Tongue (tissue), 1 donor: ENCODE measurements at regions not wholly inside any gene's neighbourhood (a gene's known extent, or its start where the extent isn't known, plus 50 kb on each side); places are given as distances from the start of the nearest gene placed in this dataset.
"Not testable (repeated sequence)": the region's sequence is repeated elsewhere in the genome, so short reads cannot be mapped to it uniquely, and the experiment has no call there.

ENCODE experiments used
- DNase-seq: peaks from one replicate; pipeline ENCODE4 v3.0.0-alpha.2; 2015

DNA sequence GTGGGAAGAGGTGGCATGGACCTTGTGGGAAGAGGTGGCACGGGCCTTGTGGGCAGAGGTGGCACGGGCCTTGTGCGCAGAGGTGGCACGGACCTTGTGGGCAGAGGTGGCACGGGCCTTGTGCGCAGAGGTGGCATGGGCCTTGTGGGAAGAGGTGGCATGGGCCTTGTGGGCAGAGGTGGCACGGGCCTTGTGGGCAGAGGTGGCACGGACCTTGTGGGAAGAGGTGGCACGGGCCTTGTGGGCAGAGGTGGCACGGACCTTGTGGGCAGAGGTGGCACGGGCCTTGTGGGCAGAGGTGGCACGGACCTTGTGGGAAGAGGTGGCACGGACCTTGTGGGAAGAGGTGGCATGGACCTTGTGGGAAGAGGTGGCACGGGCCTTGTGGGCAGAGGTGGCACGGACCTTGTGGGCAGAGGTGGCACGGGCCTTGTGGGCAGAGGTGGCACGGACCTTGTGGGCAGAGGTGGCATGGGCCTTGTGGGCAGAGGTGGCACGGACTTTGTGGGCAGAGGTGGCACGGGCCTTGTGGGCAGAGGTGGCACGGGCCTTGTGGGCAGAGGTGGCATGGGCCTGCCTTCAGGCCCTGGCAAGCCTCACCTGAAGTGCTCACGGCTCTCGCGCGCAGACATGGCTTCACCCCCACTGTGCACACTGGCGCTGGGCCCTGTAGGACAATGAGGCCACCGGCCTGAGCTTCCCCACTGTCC lies 403.5 kb downstream of the THBS2 start:
- DNase-seq: not testable (repeated sequence)

DNA sequence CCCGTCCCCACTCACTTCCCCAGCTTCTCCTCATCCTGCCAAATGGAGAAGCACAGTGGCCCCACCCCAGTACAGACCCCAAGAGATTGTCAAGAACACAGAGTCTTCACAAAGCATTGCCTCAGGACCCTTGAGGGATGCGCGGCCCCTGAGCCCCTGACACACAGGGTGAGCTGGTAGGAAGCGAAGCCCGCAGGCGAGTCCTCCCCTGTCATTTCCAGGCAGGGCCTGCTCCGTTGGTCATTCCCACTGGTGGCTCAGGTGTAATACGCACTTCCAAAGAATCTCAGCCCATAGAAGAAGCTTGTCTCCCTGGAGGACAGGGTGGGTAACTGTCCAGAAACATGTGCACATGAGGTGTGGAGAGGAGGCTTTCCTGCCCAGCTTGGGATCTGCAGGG lies 404.2 kb downstream of the THBS2 start:
- no peak for DNase-seq

DNA sequence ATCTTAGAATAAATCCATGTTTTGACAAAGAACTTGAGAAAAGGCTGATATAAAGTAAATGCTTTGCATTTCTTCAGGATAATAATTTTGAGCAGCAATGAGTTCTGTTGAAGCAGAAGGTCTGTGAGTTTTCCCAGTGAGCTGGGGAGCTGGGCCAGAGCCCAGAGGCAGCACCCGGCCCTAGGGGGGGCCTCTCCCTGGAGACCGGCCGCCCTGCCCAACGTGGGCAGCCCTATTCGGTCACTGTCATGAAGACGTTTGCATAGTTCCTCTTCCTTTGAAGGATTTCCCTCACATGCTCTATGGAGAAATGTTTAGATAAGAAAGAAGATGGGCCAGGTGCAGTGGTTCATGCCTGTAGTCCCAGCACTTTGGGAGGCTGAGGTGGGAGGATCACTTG lies 404.8 kb downstream of the THBS2 start:
- no peak for DNase-seq

DNA sequence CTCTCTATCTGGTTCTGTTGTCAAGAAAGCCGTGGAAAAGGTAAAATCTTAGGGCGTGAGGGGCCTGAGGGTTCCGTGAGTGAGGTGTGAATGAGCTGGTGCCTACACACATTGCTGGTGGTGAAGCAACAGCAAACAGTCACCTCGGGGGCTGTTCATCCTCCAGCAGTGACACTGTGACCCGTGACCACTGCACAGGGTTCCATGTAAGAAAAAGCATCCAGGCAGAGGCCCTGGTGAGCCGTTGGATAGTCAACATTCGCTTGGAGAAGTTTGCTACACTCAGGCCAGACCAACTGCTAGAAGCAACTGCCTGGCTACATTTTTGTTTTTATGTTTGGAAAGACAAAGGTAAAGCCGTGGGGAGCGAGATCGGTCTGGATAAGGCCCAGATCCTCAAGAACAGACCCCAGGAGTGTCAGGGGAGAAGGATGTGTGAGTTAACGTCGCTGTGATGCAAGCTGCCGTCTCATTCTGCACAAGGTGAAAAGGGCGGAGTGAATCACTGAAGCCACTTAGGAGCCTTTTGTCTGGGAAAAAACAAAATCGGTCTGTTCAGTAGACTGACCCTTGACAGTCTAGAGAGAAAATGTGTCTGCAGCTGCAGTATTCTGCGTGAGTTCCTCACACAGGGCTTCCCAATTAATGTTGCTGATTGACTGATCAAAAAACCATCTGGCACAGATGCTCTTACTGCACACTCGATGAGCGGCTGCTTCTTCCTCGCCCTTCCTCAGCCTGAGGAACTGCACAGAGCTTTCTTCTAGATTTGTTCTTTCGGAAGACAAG lies 404.0 kb downstream of the SMOC2 start:
- DNase-seq: peak; percentile 62

DNA sequence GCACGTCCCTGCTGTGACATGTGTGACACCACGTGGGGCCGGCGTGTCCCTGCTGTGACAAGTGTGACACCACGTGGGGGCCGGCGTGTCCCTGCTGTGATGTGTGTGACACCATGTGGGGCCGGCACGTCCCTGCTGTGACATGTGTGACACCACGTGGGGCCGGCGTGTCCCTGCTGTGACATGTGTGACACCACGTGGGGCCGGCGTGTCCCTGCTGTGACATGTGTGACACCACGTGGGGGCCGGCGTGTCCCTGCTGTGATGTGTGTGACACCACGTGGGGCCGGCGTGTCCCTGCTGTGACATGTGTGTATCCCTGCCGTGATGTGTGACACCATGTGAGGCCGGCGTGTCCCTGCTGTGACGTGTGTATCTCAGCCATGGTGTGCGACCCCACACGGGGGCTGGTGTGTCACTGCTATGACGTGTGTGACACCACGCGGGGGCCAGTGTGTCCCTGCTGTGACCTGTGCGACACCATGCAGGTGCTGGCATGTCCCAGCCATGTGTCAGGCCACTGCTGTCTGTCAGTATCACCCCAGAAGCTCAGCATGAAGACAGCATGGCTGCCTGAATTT lies 401.7 kb downstream of the SMOC2 start:
- DNase-seq: not testable (repeated sequence)

DNA sequence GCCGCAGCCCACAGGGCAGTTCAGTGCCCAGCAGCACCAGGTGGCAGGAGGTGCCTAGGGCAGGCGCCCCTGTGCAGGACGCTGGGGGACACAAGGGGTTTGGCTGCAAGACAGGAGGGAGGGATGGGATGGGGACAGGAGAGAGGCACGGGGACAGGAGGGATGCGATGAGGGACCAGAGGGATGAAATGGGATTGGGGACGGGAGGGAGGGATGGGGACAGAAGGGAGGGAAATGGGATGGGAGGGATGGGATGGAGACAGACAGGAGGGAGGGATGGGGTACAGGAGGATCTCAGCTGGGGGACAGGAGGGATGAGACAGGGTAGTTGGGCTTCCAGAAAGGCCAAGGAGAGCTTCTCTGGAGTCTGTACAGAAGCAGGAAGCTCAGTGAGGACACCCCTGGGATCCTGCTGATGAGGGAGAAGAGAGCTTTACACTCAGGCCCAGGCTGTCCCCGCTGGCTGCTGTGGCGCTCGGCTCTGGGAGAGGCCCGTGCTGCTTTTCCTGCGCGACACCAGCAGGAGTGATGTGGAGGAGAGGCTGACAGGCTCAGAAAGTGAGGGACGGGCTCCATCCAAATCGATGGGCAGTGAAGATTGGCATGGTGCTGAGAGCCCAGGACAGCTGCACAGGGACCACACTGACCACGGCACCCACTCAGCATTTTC lies 400.8 kb downstream of the SMOC2 start:
- no peak for DNase-seq

DNA sequence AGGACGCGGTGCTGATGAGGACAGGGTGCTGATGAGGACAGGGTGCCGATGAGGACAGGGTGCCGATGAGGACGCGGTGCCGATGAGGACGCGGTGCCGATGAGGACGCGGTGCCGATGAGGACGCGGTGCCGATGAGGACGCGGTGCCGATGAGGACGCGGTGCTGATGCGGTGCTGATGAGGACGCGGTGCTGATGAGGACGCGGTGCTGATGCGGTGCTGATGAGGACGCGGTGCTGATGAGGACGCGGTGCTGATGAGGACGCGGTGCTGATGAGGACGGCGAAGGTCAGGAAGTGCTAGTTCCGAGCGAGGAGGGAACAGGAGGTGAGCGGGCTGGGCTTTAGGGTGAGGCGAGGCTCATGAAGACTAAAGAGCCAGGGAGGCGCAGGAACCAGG lies 399.9 kb downstream of the SMOC2 start:
- not testable (repeated sequence) for DNase-seq

DNA sequence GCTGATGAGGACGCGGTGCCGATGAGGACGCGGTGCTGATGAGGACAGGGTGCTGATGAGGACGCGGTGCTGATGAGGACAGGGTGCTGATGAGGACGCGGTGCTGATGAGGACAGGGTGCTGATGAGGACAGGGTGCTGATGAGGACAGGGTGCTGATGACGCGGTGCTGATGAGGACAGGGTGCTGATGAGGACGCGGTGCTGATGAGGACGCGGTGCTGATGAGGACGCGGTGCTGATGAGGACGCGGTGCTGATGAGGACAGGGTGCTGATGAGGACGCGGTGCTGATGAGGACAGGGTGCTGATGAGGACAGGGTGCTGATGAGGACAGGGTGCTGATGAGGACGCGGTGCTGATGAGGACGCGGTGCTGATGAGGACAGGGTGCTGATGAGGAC lies 399.3 kb downstream of the SMOC2 start:
- not testable (repeated sequence) for DNase-seq

DNA sequence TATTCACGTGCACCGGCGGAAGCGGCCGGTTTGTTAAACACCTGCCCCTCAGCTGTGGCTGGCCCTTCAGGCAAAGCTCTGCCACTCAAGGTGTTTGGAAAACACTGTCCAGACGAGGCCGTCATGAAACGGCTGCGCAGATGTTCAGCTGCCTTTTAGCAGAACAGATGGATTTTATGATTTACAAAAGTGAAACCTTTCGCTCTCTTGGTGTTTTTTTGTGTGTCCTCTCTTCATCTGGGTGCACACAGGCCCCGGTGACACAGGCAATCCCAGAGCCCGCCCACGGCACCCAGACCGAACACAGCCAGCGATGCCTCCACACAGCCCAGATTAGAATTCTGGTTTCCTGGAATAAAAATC lies 397.0 kb downstream of the SMOC2 start:
- DNase-seq: peak; percentile 63

DNA sequence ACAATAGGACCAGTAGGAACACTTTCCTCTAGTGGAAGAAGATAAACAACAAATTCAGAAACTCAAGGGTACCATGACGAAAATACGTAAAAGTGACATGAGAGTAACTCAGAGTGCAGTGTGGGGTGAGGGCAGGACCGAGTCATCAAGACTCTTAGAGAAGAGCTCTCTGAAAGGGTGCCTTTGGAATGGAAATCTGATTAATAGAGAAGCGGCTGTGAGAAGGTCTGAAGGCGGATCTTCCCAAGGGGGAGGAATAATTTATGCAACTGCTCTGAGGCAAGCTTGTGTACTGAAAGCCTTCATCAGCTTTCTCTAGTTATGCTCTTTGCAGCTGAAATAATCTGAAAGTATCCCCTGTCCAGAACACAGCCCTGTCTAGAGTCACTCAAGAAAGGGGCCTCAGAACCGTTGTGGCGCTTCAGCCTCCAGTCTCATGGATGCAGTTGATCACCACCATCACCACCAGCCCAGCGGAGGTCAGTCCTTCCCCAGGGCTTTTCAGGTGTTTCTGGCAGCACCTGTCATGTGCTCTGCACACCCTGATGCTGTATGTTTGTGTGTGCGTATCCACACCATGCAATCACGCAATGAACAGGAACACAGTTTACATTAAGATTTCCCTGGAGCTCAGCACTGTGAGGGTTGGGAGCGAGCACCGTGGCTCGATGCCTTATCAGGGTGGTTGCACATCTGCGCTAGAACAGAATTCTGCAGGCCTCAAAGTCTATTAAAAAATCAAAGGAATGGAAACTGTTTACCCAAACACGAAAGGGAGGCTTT lies 396.5 kb downstream of the SMOC2 start:
- no peak for DNase-seq

DNA sequence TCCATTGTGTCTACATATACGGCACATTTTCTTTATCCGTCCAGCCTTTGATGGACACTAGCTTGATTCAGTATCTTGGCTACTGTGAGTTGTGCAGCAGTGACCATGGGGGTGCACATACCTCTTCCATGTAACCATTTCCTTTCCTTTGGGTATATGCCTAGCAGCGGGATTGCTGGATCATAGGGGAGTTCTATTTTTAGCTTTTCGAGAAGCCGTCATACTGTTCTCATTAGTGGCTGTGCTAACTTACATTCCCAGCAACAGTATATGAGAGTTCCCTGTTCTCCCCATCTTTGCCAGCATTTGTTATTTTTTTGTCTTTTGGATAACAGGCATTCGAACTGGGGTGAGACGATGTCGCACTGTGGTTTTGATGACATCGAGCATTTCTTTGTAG lies 395.0 kb downstream of the SMOC2 start:
- DNase-seq: no peak

DNA sequence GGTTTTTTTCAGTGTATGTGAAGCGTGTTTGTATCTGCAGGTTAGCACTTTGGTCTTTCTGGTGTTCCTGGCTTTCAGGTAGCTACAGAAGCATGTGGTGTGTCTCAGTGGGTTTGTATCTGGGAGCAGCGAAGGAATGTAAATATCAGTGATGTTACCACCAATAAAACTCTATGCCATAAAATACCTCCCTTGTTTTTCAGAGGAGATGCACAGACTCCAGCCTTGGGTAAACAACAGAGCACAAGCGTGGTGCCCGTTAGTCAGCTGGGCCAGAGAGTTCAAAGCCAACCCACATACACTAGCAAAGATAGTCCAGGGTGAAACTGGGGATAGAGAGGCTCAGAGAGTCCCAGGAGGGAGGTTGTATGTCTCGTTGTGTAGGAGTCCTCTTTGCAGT lies 393.8 kb downstream of the SMOC2 start:
- no peak for DNase-seq

DNA sequence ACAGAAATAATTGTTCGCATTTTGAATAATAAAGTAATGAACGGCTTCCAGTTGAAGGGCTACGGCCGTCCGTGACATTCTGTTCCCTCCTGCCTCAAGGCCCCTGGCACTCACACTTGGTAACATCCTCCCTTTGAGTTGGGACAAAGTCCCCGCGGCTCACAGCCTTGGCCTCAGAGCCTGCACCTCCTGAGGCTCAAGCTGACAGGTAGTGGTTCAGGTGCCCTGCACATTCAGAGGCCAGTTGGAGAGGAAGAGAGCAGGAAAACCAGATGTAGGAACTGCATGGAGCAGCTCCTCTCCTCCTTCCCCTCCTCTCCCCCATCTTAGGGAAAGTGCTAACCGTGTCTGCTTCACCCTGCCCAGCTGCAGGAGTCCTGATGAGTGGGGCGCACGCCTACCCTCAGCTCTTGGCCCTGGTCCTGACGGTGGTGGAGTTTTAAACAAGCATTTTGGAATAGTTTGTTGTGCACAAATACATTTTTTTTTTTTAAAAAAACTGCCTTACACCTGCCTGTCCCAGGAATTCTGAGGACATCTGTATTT lies 393.1 kb downstream of the SMOC2 start:
- DNase-seq: no peak

DNA sequence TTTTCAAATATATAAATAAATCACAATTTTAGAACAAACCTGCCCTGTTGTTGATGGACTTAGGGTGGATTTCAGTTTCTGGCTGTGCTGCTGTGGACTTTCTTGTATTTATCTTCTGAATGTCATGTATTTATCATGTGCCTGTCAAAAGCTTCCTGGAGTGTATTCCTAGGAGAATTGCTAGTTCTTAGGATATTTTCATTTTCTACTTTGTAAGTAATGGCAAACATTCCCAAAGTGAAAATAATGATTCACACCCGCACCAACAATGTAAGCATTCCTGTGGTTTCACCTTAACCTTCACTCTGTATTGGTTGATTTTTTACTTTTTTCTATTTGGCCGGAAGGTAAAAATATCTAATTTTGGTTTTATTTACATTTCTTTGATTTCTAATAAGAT lies 387.8 kb downstream of the SMOC2 start:
- no peak for DNase-seq

DNA sequence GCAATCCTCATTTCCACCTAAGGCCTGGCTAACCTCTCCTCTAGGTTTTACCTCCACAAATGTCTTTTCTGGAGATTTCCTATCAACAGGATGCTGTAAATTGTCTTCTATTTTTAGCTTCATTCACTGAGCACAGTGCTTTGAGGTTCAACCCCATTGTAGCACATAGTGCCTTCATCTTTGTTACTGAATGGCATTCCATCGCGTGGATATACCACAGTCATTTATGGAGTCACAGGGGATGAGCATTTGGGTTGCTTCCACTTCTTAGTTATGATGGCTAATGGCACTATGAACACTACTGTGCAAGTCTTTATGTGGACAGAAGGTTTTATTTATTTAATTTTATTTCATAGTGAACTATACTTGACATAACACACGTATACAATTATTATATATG lies 387.1 kb downstream of the SMOC2 start:
- no peak for DNase-seq

DNA sequence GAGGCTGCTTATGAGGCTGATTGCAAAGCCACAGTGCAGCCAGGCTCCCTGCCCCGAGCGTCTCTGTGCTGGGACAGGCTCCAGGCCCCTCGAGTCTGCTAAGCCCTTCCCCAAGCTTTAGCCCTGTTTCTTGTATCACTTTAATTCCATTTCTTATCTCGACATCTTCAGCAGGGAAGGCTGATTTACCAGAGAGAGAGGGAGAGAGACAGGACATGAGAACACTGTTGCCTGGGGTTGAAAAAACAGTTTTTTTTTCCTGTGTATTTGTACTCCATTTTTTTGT lies 386.5 kb downstream of the SMOC2 start:
- DNase-seq: no peak

DNA sequence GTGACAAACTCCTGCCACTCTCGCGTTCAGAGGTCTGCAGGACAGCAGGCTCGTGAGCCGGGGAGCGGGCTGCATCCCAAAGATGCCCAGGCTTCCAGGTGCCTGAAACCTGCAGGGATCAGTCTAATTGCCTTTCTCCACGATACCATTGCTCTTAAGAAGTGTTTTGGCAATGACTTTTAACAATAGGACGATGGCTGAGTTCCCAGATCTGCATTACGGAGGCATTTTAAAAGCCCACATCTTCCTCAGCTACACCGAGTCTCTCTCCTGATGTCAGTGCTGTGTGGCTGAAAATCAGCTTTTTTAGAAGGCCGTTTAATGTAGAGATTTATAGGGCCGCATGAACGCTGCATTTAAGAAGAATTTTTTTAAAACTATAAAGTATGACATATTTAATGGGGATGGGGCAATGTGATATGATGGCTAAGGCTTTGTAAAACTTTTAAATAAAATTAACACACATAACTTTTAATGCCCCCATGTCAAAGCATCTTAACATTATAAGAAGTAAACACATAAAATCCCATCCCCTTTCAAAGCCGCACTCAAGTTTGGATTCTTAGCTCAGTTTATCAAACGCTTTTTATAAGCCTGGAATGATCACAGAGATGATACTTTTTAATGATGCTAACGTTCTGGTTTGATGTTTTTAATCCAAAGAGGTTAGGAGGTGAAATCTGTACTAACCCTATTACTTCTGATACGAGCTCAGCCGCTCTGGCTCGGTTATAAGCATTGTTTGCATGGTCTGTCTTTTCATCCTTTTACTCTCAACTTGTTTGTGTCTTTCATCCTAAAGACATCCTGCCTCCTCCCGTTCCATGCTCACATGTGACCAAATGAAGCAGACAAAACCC lies 386.0 kb downstream of the SMOC2 start:
- peak; percentile 34 for DNase-seq

DNA sequence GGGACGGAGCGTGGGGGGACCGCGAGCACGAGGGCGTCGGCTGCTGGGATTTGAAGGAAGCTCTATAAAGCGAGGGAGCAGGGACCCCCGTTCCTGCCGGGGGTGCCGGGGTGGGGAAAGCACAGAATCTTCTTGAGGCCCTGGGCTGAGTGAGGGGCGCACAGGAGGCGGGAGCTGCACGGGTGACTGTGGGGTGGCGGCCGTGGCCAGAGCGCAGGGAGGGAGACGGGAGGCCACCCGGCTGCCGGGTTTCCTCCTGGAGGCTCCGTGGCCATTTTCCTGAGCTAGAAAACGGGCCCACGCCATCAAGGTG lies 385.1 kb downstream of the SMOC2 start:
- DNase-seq: no peak

DNA sequence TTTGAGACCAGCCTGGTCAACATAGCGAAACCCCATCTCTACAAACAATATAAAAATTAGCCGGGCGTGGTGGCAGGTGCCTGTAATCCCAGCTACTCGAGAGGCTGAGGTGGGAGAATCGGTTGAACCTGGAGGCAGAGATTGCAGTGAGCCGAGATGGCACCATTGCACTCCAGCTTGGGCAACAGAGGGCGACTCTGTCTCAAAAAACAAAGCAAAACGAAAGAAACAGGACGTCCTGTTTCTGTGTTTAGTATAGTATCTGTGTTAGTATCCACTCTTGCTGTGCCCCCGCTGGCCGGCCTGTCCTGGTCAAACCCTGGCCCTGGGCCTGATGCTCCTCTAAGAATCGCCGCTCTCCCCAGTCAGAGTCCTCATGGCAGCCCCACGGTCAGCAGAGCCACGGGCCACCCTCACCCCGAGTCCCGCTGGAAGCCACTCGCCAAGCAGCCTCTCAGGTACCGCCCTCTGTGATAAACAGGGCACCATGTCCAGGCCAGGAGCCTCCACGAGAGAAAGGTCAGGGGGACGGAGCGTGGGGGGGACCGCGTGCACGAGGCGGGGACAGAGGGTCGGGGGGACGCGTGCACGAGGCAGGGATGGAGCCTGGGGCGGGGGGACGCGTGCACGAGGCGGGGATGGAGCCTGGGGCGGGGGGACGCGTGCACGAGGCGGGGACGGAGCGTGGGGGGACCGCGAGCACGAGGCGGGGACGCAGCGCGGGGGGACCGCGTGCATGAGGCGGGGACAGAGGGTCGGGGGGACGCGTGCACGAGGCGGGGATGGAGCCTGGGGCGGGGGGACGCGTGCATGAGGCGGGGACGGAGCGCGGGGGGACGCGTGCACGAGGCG lies 384.5 kb downstream of the SMOC2 start:
- no peak for DNase-seq
